HG02870 (cell line): ENCODE measurements at regions not wholly inside any gene's neighbourhood (a gene's known extent, or its start where the extent isn't known, plus 50 kb on each side); places are given as distances from the start of the nearest gene placed in this dataset.
"Not testable (repeated sequence)": the region's sequence is repeated elsewhere in the genome, so short reads cannot be mapped to it uniquely, and the experiment has no call there.

ENCODE experiments used
- ATAC-seq: cut with Tn5 transposase; IDR thresholded peaks from one replicate; pipeline ENCODE4 v1.9.1; 2021; ENCODE audit warnings: mild to moderate bottlenecking, moderate library complexity; ENCODE audit not compliant: unreplicated experiment

DNA sequence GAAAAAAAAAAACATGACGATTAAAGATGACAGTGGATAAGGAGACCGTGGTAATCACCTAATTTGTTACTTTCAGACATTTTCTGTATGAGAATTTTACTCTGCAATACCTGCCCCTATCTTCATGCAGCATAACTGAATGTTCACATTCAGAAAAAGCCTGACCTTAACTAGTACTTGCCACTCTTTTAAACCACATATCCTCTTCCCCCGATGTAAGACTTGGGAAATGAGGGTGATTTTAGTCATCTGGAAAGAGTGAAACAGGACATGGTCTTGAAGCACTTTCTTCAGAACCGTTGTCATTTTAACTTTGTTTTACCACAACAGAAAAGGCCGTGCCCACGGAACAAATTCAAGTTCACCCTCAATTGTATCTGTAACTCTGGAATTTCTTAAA, 318.5 kb downstream of the BCL2L11 start:
- not testable (repeated sequence) for ATAC-seq

DNA sequence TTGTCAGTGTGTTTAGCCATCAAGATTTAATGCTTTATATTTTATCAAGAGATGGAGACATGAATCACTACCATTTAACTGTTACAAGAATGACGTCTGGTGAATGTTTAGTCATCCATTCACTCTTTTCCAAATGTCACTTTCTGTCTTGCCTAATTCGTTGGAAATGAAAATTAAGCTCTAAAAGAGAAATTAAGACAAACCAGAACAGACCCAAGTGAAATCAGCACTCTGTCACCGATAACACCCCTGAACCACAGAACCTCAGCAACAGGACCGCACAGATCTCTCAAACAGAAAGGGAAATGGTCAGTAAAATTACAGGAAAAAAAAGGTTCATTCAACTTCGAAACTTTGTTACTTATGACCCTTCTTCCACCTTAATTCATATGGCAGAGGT, 320.9 kb downstream of the BCL2L11 start:
- not testable (repeated sequence) for ATAC-seq

DNA sequence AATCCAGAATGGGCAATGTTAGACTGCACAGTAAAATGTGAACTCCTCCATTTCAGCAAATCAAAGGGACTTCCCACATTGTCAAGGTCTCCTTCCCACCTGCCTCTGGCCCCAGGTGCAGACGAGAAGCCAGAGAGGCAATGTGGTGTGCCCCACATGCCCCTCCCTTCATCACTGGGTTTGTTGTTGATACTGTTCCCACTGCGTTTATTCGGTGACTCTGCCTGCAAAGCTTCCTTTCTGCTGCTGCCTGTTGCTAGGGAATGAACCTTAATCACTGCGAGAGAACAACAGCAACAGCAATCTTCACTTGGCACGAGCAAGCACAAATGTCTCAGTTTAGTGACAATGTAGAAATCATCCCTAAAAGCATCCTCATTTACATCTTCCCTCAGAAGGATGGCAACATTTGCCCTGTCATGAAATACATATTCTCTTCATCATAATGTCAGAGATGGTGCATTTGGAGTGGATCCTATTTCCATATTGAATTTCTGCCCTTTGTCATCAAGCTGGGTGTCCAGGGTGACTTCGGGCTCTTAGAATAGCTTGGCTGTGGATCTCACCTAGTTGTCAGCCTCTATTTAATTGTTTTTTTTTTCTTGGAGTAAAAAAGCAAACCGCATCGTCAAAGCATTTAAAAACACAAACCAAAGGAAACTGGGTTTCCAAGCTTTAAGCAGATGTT, 322.2 kb downstream of the BCL2L11 start:
- not testable (repeated sequence) for ATAC-seq

DNA sequence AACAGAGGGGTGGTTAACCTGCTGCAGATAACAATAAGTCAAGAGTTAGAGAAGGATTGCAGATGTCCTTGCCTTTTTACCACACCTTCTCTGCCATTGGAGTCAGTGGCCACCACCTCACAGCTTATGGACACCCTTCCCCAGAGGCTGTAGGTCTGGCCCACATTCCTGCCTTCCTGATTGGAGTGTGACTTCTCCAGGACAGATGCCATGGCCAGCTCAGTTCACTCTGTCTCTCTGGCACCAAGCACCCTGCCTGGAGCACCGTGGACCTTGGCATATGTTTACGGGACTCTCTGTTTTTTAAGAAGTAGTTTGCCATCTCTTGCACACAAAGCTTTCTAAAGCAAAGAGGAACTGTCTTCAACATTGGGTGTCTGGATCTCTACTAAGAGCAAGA, 323.8 kb downstream of the BCL2L11 start:
- ATAC-seq: not testable (repeated sequence)

DNA sequence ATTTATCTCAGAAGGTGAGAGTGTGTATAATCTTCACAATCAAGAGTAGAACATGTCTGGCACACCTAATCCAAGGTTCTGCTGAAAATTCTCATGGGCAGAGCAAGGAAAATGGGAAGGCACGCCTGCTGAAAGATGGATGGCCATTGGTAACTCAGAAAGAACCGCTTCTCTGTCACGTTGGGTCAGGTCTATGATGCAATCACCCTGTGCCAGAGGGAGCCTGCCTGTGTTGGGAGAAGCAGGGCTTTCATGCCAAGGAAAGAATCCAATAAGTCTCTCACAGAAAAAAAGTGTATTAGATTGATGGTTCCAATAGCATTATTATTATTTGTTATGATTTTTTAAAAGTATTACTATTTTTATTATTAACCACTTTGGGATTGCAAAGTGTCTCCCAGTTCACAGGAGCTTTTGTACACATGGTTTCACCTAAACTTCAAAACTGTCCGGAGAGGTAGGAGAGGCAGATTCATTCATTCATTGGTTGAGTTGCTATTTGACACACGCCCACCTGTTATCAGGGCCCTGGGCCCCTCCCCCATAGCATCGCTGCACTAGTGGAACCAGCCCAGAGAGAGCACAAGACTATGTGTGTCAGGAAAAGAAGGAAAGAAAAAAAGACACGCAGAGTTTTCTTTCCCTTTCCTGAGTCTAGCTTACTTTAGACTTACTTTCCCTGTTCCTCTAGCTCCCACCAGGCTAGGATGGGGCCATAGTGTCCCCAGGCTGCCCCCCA, 324.6 kb downstream of the BCL2L11 start:
- ATAC-seq: not testable (repeated sequence)

DNA sequence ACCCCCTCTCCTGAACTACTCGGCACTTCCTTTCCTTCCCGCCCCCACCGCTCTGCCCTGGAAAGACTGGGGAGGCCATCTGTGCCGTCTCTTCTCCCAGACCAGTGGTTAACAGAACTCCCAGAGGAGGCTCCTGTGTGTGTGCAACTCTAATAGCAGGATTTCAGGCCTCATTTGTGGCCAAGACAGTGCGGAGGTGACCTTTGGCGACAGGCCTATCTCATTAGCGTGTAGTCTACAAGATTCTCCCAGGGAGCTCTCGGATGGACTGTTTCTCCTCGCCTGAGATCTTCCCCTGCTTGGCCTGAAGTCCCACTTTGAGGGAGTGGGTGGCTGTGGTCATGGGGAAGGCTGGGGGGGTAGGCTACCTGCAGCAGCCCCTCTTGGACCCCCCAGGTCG, 325.2 kb downstream of the BCL2L11 start:
- not testable (repeated sequence) for ATAC-seq

DNA sequence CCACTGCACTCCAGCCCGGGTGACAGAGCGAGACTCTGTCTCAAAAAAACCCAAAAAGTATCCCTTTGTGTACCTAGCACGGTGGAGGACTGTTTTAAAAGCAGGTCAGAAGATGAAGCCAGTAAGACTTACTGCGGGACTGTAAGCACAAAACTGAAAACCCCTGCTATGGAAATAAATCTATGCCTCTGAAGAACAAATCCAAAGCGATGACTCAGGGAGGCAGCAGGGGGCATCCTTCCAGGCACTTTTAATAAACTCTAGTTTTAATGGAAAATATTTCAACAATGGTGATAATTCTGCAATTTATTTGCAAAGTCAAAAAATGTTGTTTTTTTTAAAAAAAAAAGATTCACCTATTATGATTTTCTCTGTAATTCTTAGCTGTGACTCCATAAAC, 326.8 kb downstream of the BCL2L11 start:
- ATAC-seq: not testable (repeated sequence)

DNA sequence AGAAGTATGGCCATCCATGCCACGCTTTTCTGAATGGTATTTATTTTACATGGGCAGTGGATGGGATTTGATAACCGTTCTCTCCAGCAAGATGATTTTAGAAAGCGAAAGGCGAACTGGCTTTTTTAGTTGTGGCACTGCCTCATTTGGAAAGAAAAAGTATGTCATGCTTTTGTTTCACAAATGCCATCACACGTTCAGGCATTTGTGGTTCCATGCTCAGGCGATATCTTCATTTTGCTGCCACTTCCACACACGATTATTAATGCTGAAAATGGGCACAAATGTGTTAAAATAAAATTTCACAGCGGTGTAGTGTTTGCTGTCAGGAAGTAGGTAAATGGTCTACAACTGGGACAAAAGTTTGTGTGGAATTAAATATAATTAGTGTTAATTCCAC, 328.1 kb downstream of the BCL2L11 start:
- not testable (repeated sequence) for ATAC-seq

DNA sequence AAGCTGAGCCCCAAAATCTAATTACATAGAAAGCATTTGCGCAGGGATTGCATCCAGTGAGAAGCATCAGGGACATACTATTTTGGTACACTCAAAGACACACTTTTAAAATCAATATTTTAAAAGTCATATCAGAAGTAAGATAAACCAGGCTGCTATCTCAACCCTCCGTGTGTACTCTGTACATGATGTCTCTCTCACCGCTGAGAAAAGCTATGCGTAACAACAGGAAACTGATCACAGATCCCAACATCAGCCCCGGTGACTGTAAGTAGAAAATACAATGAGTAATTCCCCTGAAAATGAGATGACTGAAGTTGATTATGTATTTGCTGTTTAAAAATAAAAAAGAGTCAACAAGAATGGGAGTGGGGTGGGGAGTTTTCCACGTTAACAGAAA, 329.8 kb downstream of the BCL2L11 start:
- ATAC-seq: not testable (repeated sequence)

DNA sequence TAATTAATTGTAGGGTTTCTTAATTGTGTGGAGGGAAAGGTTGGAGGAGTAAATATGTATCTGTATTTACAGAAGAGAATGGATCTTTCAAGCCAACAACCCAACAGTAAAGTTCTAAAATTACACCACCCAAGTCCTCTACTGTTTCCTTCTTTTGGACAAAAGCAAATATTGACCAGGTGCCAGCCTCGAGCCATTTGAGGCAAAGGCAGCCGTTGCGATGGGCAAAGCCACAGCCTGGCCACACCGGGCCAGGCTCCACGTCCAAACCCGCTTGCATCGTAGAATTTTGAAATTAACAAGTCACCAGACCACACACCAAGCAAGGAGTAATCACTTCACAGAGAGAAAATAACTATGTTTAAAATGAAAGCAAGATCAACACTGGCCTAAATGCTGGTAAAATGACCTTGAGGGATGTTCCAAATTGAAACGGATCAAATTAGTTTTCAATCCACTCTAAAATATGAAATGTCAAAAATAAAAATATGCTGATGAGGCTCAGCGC, 331.0 kb downstream of the BCL2L11 start:
- peak; percentile 15 for ATAC-seq

DNA sequence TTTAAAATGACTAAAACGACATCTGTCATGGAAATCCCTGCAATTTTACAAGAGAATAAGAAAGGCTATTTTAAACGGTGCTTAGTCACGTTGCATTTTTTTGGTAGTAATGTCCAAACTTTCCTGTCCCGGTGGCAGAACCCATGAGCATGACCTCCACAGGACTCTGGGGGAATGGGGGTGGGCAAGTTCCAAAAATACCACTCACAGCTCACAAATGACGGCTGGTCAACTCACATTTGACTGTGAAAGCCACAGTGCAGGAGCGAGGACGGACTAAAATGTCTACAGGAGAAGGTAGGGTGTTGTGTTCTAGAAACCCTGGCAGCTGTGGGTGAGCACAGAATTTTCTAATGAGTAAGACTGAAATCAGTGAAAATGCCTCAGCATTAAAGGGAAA, 331.5 kb downstream of the BCL2L11 start:
- ATAC-seq: peak; percentile 65

DNA sequence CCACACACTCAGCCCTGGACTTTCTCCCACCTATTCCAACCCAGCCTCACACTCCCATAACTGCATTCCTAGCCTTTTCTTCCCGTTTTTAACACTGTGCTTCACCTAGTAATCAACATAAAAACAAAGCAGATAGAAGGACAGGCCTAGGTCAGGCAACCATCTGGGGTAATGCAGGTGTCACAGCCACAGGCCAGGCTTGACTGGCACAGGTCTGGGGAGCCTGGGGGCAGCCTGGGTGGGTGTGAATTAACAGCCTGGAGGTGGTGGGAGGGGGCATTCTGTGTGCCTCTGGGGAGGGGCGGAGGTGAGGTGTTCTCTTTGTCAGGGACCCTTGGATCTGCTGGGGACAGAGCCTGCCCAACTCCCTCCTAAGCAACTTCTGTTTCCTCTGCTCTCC, 332.6 kb downstream of the BCL2L11 start:
- ATAC-seq: not testable (repeated sequence)

DNA sequence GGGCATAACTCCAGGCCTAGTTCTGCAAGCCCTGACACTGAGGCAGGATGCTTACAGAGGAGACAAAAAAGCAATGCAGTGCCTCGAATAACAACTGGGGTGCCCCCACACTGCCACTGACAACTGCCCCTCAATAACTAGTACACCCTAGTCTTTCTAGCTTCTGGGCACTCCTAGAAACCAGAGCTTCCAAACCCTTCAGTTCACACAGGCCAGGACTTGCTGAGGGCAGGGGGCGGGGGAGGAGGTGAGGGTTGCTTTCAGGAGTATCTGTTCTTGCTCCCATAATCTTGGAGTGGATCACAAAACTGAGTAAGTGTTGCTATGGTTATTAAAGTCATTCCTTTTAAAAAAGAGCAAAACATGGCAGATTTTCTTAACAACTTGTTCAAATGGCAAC, 333.1 kb downstream of the BCL2L11 start:
- not testable (repeated sequence) for ATAC-seq

DNA sequence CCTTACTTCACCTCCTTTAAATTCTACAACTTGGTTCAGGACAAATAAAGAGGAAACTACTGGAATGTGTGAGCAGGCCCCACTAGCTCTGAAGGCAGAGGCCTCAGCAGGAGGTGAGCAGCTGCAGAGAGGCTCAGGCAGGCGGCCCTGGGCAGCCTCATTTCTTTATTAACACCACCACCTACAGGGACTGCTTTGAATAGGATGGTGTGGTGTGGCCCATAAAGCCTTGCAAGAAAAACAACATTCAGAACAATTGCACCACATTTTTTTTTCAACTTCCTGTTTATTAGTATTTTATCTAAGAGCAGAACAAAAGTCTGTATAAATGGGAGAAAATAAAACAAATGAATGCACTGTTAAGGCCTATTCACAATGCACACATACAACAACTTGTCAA, 333.7 kb downstream of the BCL2L11 start:
- peak; percentile 72 for ATAC-seq

DNA sequence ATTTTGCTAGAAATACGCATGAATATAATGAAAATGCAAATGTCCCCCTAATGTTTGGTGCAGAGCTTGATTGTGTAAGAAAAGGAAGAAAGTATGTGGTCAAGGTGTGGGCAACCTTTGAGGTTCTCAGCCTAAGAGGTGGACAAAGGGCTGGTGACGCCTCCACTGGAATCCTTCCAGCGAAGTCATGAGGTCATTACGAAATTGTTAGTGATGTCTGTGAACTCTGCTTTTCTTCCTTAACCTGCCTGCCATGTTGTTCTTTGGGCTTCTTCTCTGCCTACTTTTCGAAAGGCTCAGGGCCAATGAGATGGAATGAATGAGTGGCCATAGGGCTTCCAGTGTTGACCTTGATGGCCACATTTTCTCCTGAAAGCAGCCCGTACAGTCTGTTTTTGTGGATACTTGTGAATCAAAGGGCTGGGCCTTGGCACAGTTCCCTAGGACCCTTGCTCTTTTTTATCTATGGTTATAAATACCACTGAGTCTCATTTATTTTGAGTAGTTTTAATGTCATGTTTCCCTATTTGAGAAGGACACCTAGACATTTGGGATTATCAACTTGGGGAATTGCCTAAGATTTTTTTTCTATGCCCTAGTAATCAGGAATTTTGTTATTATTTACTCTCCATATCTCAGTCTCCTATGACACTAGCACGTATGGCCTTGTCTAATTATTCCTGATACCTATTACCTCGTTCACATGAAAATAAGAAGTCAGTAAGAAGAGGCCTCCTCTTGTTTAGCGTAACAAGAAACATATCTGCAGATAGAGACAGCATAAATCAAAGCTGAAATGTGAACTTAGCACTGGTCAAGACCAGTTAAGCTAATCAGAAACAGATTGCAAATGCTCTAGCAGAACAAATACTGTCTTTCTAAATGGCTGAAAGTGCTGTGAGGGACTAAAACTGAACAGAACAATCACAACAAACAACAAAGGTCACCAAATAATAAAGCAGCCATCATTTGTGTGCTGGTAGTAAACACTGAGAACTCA, 334.6 kb downstream of the BCL2L11 start:
- not testable (repeated sequence) for ATAC-seq

DNA sequence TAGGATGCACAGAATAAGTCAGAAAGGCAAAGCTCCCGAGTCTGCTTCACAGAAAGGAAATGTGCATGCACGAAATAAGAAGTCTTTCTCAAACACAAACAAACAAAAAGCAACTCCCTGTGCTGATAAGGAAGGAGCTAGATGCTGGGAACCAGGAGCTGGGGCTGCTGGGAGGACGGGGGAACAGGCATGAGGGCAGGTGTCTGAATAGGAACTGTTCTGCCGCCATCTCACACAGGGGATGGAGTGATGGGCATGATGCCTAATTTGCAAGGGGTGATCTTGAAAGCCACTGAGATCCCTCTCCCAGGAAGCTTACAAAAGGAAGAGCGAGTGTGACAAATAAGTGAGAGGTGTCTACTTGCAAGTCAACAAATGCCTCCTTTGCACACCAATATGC, 336.5 kb downstream of the BCL2L11 start:
- not testable (repeated sequence) for ATAC-seq

DNA sequence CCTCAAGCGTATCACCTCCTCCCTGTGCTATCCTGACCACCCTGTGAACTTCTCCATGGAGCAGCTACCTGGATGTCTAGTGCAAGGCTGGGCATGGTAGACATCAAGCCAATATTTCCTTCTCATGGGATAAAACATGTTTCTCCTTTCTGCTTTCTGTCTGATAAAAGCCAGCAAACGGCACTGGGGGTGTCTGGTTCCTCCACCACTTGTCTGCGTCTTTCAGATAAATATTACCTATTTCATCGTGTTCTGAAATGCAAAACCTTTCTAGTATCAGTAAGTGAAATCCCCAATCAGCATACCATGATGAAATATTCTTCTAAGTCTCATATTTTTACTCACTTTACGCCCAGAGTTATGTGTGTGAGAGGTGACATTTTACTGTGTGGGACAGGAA, 340.2 kb downstream of the BCL2L11 start:
- not testable (repeated sequence) for ATAC-seq

DNA sequence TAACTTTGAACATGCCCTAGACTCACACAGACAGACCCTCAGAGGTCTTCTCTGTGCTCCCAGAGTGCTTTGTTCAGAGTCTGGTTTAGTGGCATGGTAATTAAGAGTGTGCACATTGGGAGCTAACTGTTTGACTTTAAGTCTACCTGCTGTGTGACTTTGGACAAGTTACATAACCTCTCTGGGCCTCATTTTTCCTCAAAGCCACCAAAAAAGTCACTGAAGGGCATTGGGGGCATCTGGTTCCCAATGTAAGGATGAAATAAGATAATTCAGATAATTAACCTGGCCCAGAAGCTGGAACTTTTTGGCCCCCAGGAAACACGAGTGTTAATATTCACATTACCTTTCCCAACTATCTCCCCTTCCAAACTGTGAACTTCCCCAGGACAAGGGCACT, 341.1 kb downstream of the BCL2L11 start:
- not testable (repeated sequence) for ATAC-seq

DNA sequence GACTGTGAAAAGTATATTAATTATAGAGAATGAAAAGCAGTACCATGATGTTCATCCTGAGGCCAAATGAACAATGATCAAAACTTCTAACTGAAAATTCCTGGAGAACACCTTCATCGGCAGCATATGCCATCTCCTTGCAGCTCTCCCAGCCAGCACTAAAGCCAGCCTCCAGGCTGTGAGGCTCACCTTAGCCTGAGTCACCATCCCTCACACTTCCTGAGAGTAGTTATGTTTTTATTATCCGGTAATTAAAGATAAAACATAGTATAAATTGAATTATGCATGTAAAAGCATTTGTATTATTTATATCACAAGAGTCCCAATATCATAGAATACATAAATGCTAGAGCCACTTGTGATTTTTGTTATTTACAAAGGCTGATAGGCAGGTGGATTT, 341.9 kb downstream of the BCL2L11 start:
- not testable (repeated sequence) for ATAC-seq

DNA sequence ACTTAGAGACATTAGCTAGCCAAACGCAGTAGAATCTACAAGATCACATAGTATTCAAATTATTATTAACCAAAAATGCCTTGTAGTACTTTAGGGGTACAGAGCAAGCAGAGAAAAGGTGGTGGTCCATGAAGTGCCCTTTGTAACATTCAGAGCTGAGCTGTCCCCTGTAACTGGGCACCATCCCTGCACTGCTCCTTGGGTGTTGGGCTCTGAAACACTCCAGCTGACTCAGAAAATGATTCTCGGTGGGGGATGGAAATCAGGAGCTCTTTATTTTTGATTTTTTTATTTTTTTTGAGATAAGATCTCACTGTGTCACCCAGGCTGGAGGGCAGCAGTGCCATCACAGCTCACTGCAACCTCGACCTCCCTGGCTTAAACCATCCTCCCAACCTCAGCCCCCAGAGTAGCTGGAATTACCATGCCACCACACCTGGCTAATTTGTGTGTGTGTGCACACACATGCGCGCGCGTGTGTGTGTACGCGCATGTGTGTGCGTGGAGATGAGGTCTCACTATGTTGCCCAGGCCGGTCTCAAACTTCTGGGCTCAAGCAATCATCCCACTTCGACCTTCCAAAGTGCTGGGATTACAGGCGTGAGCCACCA, 342.6 kb downstream of the BCL2L11 start:
- not testable (repeated sequence) for ATAC-seq
